ENCODE measurements at regions not wholly inside any gene's neighbourhood (a gene's known extent, or its start where the extent isn't known, plus 50 kb on each side); places are given as distances from the start of the nearest gene placed in this dataset.
A peak's percentile ranks its signal among the peaks of the same experiment; 100 is the strongest.

DNA sequence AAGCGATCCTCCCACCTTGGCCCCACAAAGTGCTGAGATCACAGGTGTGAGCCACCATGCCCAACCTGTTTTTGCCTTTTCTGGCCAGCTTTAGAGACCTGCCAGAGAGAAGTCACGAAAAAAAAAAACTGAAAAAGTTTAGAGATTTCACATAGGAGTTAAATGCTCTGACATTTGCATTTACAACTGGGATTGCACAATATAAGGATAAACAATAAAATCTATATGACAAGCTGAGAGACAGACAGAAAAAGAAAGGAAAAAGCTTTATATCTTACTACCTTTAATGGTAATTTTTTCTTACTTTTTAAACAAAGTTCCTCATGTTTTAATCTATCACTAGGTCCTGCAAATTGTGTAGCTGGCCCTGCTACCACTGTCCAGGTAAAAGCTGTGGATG lies 466.5 kb downstream of the TXNL1 start:
- no peaks in the 10 kb centered on the region for H3K27me3 ChIP-seq (ENCODE audit: insufficient read depth, low read length)
- H3K4me1 ChIP-seq (ENCODE audit: insufficient read depth, low read length), result peaks cover 34% of the 10 kb centered on the region
- DNase-seq (ENCODE audit: insufficient read length, low spot score, missing footprints), result no peak
- H3K9me3 ChIP-seq (ENCODE audit: low read depth, low read length), result no peaks in the 10 kb centered on the region
- no peaks in the 10 kb centered on the region for H4K20me1 ChIP-seq (ENCODE audit: insufficient read depth, low read length)
- no peak overlapping the region for H3K27ac ChIP-seq (ENCODE audit: low read depth, low read length)
- no peak for TF ChIP-seq CTCF (IDR thresholded peaks at IDR 0.05; ENCODE audit: extremely low read depth, low read depth, low read length)
- H3K36me3 ChIP-seq (ENCODE audit: insufficient read depth, low read length), result no peaks in the 10 kb centered on the region
- no peak overlapping the region for H3K4me2 ChIP-seq (ENCODE audit: insufficient read depth, low read length)
- H3K4me3 ChIP-seq (ENCODE audit: insufficient read depth, low read length), result no peak overlapping the region
- H2AFZ ChIP-seq (ENCODE audit: low read length), result no peak overlapping the region
- no peaks in the 10 kb centered on the region for H3K79me2 ChIP-seq (ENCODE audit: insufficient read depth, low read length)

- DNase-seq (ENCODE audit: insufficient read length, low spot score, missing footprints), result peak; percentile 32
- Histone ChIP-seq H3K9me3 (ENCODE audit: low read depth, low read length) (no peaks in the 10 kb centered on the region), H3K4me2 (ENCODE audit: insufficient read depth, low read length) (peak overlapping the region; percentile 75), H3K27me3 (ENCODE audit: insufficient read depth, low read length) (no peaks in the 10 kb centered on the region), H3K4me3 (ENCODE audit: insufficient read depth, low read length) (peak overlapping the region; percentile 41), H2AFZ (ENCODE audit: low read length) (peak overlapping the region; percentile 83), H3K27ac (ENCODE audit: low read depth, low read length) (peak overlapping the region; percentile 85), H3K36me3 (ENCODE audit: insufficient read depth, low read length) (no peaks in the 10 kb centered on the region), H4K20me1 (ENCODE audit: insufficient read depth, low read length) (no peaks in the 10 kb centered on the region), H3K79me2 (ENCODE audit: insufficient read depth, low read length) (no peaks in the 10 kb centered on the region), H3K4me1 (ENCODE audit: insufficient read depth, low read length) (peaks cover 31% of the 10 kb centered on the region)
- no peak for TF ChIP-seq CTCF (IDR thresholded peaks at IDR 0.05; ENCODE audit: extremely low read depth, low read depth, low read length)
These were observed 470.2 kb downstream of the TXNL1 start for GRCh38 chr18:56168049-56168781.

DNA sequence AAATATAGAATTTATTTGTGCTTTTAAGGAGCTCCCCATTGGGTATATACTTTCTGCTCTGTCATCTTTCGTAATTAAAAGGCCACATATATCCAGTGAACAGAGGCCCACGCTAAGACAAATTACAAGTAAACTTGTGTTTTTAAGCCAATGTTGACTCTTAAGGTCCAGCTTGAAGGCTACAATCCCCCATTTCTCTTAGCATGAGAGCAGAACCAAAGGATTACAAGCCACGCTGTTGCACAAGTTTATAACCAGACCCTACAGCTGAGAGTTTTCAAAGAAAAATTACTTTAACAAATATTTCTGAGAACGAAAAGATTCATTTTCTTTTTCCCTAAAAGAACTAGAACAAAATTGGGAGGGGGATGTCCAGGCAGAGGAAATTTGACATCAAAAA lies 471.0 kb downstream of the TXNL1 start:
- Histone ChIP-seq H3K79me2 (ENCODE audit: insufficient read depth, low read length) (no peaks in the 10 kb centered on the region), H3K27ac (ENCODE audit: low read depth, low read length) (peak overlapping the region; percentile 85), H4K20me1 (ENCODE audit: insufficient read depth, low read length) (no peaks in the 10 kb centered on the region), H3K4me3 (ENCODE audit: insufficient read depth, low read length) (no peak overlapping the region), H3K27me3 (ENCODE audit: insufficient read depth, low read length) (no peaks in the 10 kb centered on the region), H2AFZ (ENCODE audit: low read length) (peak overlapping the region; percentile 83), H3K4me1 (ENCODE audit: insufficient read depth, low read length) (peaks cover 33% of the 10 kb centered on the region), H3K9me3 (ENCODE audit: low read depth, low read length) (no peaks in the 10 kb centered on the region), H3K4me2 (ENCODE audit: insufficient read depth, low read length) (peak overlapping the region; percentile 75), H3K36me3 (ENCODE audit: insufficient read depth, low read length) (no peaks in the 10 kb centered on the region)
- no peak for TF ChIP-seq CTCF (IDR thresholded peaks at IDR 0.05; ENCODE audit: extremely low read depth, low read depth, low read length)
- no peak for DNase-seq (ENCODE audit: insufficient read length, low spot score, missing footprints)

- Histone ChIP-seq H3K4me2 (ENCODE audit: insufficient read depth, low read length) (no peak overlapping the region), H3K27me3 (ENCODE audit: insufficient read depth, low read length) (no peaks in the 10 kb centered on the region), H3K36me3 (ENCODE audit: insufficient read depth, low read length) (no peaks in the 10 kb centered on the region)
These were observed 471.5 kb downstream of the TXNL1 start for GRCh38 chr18:56166914-56167313.

More at GRCh38 chr18:56166914-56167313, 471.5 kb downstream of the TXNL1 start:
- no peak for DNase-seq (ENCODE audit: insufficient read length, low spot score, missing footprints)
- H3K27ac ChIP-seq (ENCODE audit: low read depth, low read length), result peak overlapping the region; percentile 85
- no peak overlapping the region for H2AFZ ChIP-seq (ENCODE audit: low read length)
- no peaks in the 10 kb centered on the region for H3K9me3 ChIP-seq (ENCODE audit: low read depth, low read length)
- peaks cover 33% of the 10 kb centered on the region for H3K4me1 ChIP-seq (ENCODE audit: insufficient read depth, low read length)
- H3K4me3 ChIP-seq (ENCODE audit: insufficient read depth, low read length), result no peak overlapping the region
- no peaks in the 10 kb centered on the region for H3K79me2 ChIP-seq (ENCODE audit: insufficient read depth, low read length)
- no peaks in the 10 kb centered on the region for H4K20me1 ChIP-seq (ENCODE audit: insufficient read depth, low read length)
- no peak for TF ChIP-seq CTCF (IDR thresholded peaks at IDR 0.05; ENCODE audit: extremely low read depth, low read depth, low read length)

All from osteoblast (primary cell).